Caco-2 (cell line): ENCODE measurements at regions not wholly inside any gene's neighbourhood (a gene's known extent, or its start where the extent isn't known, plus 50 kb on each side); places are given as distances from the start of the nearest gene placed in this dataset.

Experiments
- BruUV-seq: library from RNA; stranded (reverse); fragments of 400-500 nt; replicated peaks from 2 replicates; lab custom pipeline; 2021; lab: Mats Ljungman, UMichigan
- CTCF ChIA-PET: fragments of 300-600 bp; sonication (Branson Sonifier 250); formaldehyde crosslinking; loops from one replicate; lab custom pipeline; 2022; ENCODE audit warnings: antibody characterized with exemption; lab: Charles Lee
- POLR2A ChIA-PET: fragments of 300-600 bp; sonication (Branson Sonifier 250); formaldehyde crosslinking; loops from one replicate; lab custom pipeline; 2022; ENCODE audit warnings: antibody characterized with exemption; lab: Charles Lee
- DNase-seq, 2 experiments: peaks; one replicate each; pipeline versions ENCODE4 v3.0.0 to v3.0.0-alpha.2; 2020 to 2022
- H3K27me3 ChIP-seq: replicated peaks from 2 replicates; pipeline ENCODE4 v1.6.0; 2011; ENCODE audit warnings: low read length; ENCODE audit not compliant: control insufficient read depth, insufficient read depth
- H3K36me3 ChIP-seq: 2 replicates; pipeline ENCODE4 v1.5.1; 2011; ENCODE audit warnings: low read length; ENCODE audit not compliant: control insufficient read depth, insufficient read depth
- H3K4me1 ChIP-seq: fragments of 250-450 bp; sonication (Bioruptor Pico); 2 replicates; pipeline ENCODE4 v1.5.1; 2020; ENCODE audit warnings: mild to moderate bottlenecking
- H3K4me3 ChIP-seq: 2 replicates; pipeline ENCODE4 v1.5.1; 2011; ENCODE audit warnings: low read depth, mild to moderate bottlenecking, control low read depth, low read length
- H3K9me3 ChIP-seq: fragments of 250-450 bp; sonication (Bioruptor Pico); 2 replicates; pipeline ENCODE4 v1.5.1; 2020; ENCODE audit warnings: mild to moderate bottlenecking, moderate library complexity
- H3K27ac Mint-ChIP-seq: one replicate; pipeline ENCODE4 v1.8.0; 2022; ENCODE audit warnings: mixed read lengths; ENCODE audit not compliant: unreplicated experiment
- H3K27me3 Mint-ChIP-seq: one replicate; pipeline ENCODE4 v1.8.0; 2022; ENCODE audit warnings: mixed read lengths; ENCODE audit not compliant: insufficient read depth, unreplicated experiment
- H3K36me3 Mint-ChIP-seq: one replicate; pipeline ENCODE4 v1.8.0; 2022; ENCODE audit warnings: mild to moderate bottlenecking, mixed read lengths; ENCODE audit not compliant: insufficient read depth, unreplicated experiment
- H3K4me1 Mint-ChIP-seq: one replicate; pipeline ENCODE4 v1.8.0; 2022; ENCODE audit warnings: low read depth, mixed read lengths; ENCODE audit not compliant: unreplicated experiment
- H3K4me3 Mint-ChIP-seq: one replicate; pipeline ENCODE4 v1.8.0; 2022; ENCODE audit warnings: mild to moderate bottlenecking, moderate library complexity, mixed read lengths; ENCODE audit not compliant: unreplicated experiment
- H3K9me3 Mint-ChIP-seq: one replicate; pipeline ENCODE4 v1.8.0; 2022; ENCODE audit warnings: mixed read lengths; ENCODE audit not compliant: unreplicated experiment
- CTCF ChIP-seq, 2 experiments: fragments of 200-600 bp in 1 of 2; IDR thresholded peaks; 1 replicate in 1 of 2; 2 replicates in 1 of 2; pipeline versions ENCODE4 v1.5.1 to v1.8.0; 2011 to 2022; ENCODE audit warnings: antibody characterized with exemption in 1 of 2, control low read depth in 1 of 2, inconsistent platforms in 1 of 2, low read depth in 1 of 2, low read length in 1 of 2, mild to moderate bottlenecking in 1 of 2, moderate library complexity in 1 of 2; ENCODE audit not compliant: insufficient read depth in 1 of 2, severe bottlenecking in 1 of 2, unreplicated experiment in 1 of 2
- intact Hi-C: fragments of 100-400 bp; cut with micrococcal nuclease; formaldehyde crosslinking; loops from one replicate; pipeline ENCODE4 v1.10.0; 2022; ENCODE audit not compliant: unreplicated experiment

DNA sequence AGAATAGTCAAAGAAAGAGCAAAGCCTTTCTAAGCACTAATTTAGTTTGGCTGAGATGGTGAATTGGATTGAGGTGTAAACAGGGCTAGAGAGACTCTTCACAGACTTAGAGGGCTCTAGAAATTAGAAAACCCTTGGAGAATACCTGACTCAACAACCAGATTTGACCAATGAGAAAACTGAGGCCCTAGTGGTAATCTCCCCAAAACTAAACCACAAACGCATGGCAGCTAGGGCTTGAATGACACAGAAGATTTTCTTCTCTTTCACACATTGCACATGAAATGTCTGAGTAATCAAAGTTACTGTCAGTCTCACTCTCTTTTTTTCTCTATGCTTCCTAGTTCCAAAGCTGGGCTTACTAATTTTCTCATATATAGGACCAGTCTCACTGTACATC lies 314.5 kb upstream of the KCNJ16 start:
- no TSS peak for BruUV-seq
- H3K36me3 Mint-ChIP-seq = peaks cover 8% of the 10 kb centered on the region
- CTCF ChIA-PET = no interaction called here
- Histone ChIP-seq H3K9me3 (peaks cover 13% of the 10 kb centered on the region), H3K27me3 (no peaks in the 10 kb centered on the region), H3K4me3 (no peak overlapping the region), H3K4me1 (peaks cover 38% of the 10 kb centered on the region), H3K36me3 (no peaks in the 10 kb centered on the region)
- peaks cover 39% of the 10 kb centered on the region for H3K9me3 Mint-ChIP-seq
- no peak for DNase-seq
- H3K4me3 Mint-ChIP-seq = no peak overlapping the region
- H3K4me1 Mint-ChIP-seq = peaks cover 30% of the 10 kb centered on the region
- POLR2A ChIA-PET = no interaction called here
- intact Hi-C loops = loop anchor here (10.0 kb wide), 1 partner anchor 314 kb away; the partner anchor contains the start of gene KCNJ16
- H3K27ac Mint-ChIP-seq = peak overlapping the region; percentile 78
- no peak for TF ChIP-seq CTCF (IDR thresholded peaks at IDR 0.05; ENCODE audit: insufficient read depth in 1 of 2, low read depth in 1 of 2, low read length in 1 of 2, severe bottlenecking in 1 of 2, unreplicated experiment in 1 of 2)
- no peaks in the 10 kb centered on the region for H3K27me3 Mint-ChIP-seq

DNA sequence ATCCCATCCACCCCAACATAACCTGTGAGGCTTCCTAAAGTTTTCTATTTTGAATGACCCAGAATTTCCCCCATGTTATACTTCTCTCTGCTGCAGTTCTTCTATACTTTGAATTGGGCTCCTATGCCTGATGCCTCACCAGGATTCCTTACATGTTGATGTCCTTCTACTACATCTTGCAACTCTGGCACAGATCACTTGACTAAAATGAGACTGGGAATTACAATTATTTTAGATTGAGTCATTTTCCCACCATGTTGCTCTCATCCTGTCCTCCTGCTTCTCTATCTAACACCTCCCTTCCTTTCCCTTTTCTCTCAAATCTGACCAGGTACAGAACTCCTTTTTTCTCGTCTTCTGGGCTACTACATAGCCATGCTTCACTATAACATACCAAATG lies 314.0 kb upstream of the KCNJ16 start:
- Mint-ChIP-seq H3K4me3 (no peak overlapping the region), H3K27me3 (no peaks in the 10 kb centered on the region), H3K27ac (peak overlapping the region; percentile 78), H3K4me1 (peaks cover 30% of the 10 kb centered on the region), H3K36me3 (peaks cover 8% of the 10 kb centered on the region), H3K9me3 (peaks cover 39% of the 10 kb centered on the region)
- no peaks in the 10 kb centered on the region for H3K36me3 ChIP-seq
- no peak for TF ChIP-seq CTCF (IDR thresholded peaks at IDR 0.05; ENCODE audit: insufficient read depth in 1 of 2, low read depth in 1 of 2, low read length in 1 of 2, severe bottlenecking in 1 of 2, unreplicated experiment in 1 of 2)
- no peak for DNase-seq
- ChIA-PET POLR2A (no interaction called here), CTCF (no interaction called here)
- H3K4me1 ChIP-seq = peaks cover 38% of the 10 kb centered on the region
- H3K4me3 ChIP-seq = no peak overlapping the region
- BruUV-seq = no TSS peak
- H3K27me3 ChIP-seq = no peaks in the 10 kb centered on the region
- intact Hi-C loops = loop anchor here (10.0 kb wide), 1 partner anchor 314 kb away; the partner anchor contains the start of gene KCNJ16
- H3K9me3 ChIP-seq = peaks cover 13% of the 10 kb centered on the region

DNA sequence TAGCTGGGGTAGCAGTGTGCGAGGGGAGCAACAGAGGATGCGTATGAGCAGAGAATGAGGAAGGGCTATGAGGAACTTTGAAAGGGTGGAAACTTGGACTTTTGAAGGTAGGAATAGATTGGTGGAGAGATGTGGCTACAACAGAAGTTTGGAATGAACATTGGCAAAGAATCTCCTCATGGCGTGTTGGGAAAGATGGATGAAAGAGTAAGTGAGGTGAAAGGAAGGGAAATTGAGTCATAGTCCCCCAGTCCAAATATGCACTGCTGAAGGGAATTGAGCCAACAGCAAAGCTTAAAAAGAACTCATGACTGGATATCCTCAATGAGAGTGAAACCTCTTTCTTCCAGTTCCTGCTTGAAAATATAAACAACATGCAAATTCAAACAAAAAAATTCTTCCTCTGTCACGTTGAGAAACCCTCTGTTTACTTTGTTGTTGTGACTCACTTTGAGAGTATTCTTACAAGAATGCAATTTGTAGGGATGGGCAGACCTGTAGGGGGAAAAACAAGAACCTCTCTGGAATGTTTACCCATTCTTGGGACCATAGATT lies 313.2 kb upstream of the KCNJ16 start:
- no peak for TF ChIP-seq CTCF (IDR thresholded peaks at IDR 0.05; ENCODE audit: insufficient read depth in 1 of 2, low read depth in 1 of 2, low read length in 1 of 2, severe bottlenecking in 1 of 2, unreplicated experiment in 1 of 2)
- Histone ChIP-seq H3K4me1 (peaks cover 38% of the 10 kb centered on the region), H3K27me3 (no peaks in the 10 kb centered on the region), H3K4me3 (no peak overlapping the region), H3K36me3 (no peaks in the 10 kb centered on the region), H3K9me3 (peaks cover 13% of the 10 kb centered on the region)
- ChIA-PET POLR2A (no interaction called here), CTCF (no interaction called here)
- no TSS peak for BruUV-seq
- intact Hi-C loops = loop anchor here (1.0 to 10.0 kb wide), 2 partner anchors 50 to 313 kb away; partner anchors contain the start of gene KCNJ16
- H3K9me3 Mint-ChIP-seq = peaks cover 39% of the 10 kb centered on the region
- peaks cover 30% of the 10 kb centered on the region for H3K4me1 Mint-ChIP-seq
- peak overlapping the region; percentile 8 for H3K4me3 Mint-ChIP-seq
- DNase-seq = peak; percentile 44 to 62
- H3K36me3 Mint-ChIP-seq = peaks cover 8% of the 10 kb centered on the region
- H3K27me3 Mint-ChIP-seq = no peaks in the 10 kb centered on the region
- peak overlapping the region; percentile 78 for H3K27ac Mint-ChIP-seq
